K562 (cell line): ENCODE measurements at regions not wholly inside any gene's neighbourhood (a gene's known extent, or its start where the extent isn't known, plus 50 kb on each side); places are given as distances from the start of the nearest gene placed in this dataset.

Experiments
- ATAC-seq: fragments of 200-7000 bp; cut with Tn5 transposase; 3 replicates; pipeline ENCODE4 v1.9.1; 2020; ENCODE audit warnings: moderate library complexity
- BruUV-seq: library from RNA; stranded (reverse); fragments of 400-500 nt; replicated peaks from 2 replicates; lab custom pipeline; 2021; lab: Mats Ljungman, UMichigan
- CTCF ChIA-PET: fragments of 300-600 bp; formaldehyde crosslinking; extraction: SDS; loops from one replicate; lab custom pipeline; 2021; ENCODE audit warnings: low intra/inter-chr PET ratio; lab: Yijun Ruan, JAX
- POLR2A ChIA-PET: fragments of 300-600, 350-650 bp; sonication (Branson Sonifier 250); formaldehyde crosslinking; extraction: SDS; loops from one replicate; lab custom pipeline; 2021; ENCODE audit warnings: antibody characterized with exemption, inconsistent platforms; lab: Yijun Ruan, JAX
- DNase-seq, 4 experiments: peaks; one replicate each; pipeline versions ENCODE4 v3.0.0 to v3.0.0-alpha.2; 2011 to 2018; ENCODE audit warnings: low spot score in 3 of 4, mixed read lengths in 3 of 4; ENCODE audit errors: extremely low read depth in 1 of 4
- FAIRE-seq: peaks from 2 replicates; lab custom pipeline; 2011; peaks lifted over from hg19 to GRCh38; lab: Jason Lieb, UNC
- H2AFZ ChIP-seq: 2 replicates; pipeline ENCODE4 v1.6.0; 2011; ENCODE audit warnings: low read depth, low read length, control low read depth, inconsistent platforms
- H3K27ac ChIP-seq: fragments of 200-600 bp; 3 replicates; pipeline ENCODE4 v1.8.0; 2011; ENCODE audit warnings: low read depth, mild to moderate bottlenecking, control low read depth, inconsistent platforms, low read length, moderate library complexity, mixed read lengths; ENCODE audit errors: extremely low read depth
- H3K27me3 ChIP-seq, 2 experiments: fragments of 300-600 bp in 1 of 2; 2 replicates in 1 of 2; 3 replicates in 1 of 2; pipeline versions ENCODE4 v1.6.0 to v1.8.0; 2011; ENCODE audit warnings: inconsistent platforms in 2 of 2, low read length in 2 of 2, mild to moderate bottlenecking in 1 of 2, mixed read lengths in 1 of 2, moderate library complexity in 1 of 2; ENCODE audit not compliant: control insufficient read depth in 2 of 2, insufficient read depth in 2 of 2
- H3K36me3 ChIP-seq: fragments of 300-600 bp; 3 replicates; pipeline ENCODE4 v1.8.0; 2011; ENCODE audit warnings: mild to moderate bottlenecking, low read length, inconsistent platforms; ENCODE audit not compliant: control insufficient read depth, insufficient read depth
- H3K4me1 ChIP-seq, 2 experiments: fragments of 200-600 bp in 1 of 2; replicated peaks in 1 of 2; 2 replicates in 1 of 2; 3 replicates in 1 of 2; pipeline versions ENCODE4 v1.5.1 to v1.8.0; 2011; ENCODE audit warnings: inconsistent platforms in 2 of 2, low read length in 2 of 2, mild to moderate bottlenecking in 1 of 2, mixed read lengths in 1 of 2, moderate library complexity in 1 of 2; ENCODE audit not compliant: control insufficient read depth in 2 of 2, insufficient read depth in 2 of 2
- H3K4me2 ChIP-seq: 2 replicates; pipeline ENCODE4 v1.6.1; 2011; ENCODE audit warnings: low read length, control low read depth, inconsistent platforms, mixed read lengths; ENCODE audit not compliant: insufficient read depth
- H3K4me3 ChIP-seq: fragments of 200-600 bp; sonication (generic), shearing (Covaris generic); 2 replicates; pipeline ENCODE4 v1.5.1; 2016; ENCODE audit warnings: control low read depth, inconsistent platforms
- H3K79me2 ChIP-seq: fragments of 200-600 bp; 3 replicates; pipeline ENCODE4 v1.8.0; 2011; ENCODE audit warnings: low read length, inconsistent platforms; ENCODE audit not compliant: control insufficient read depth, insufficient read depth
- H3K9ac ChIP-seq, 2 experiments: 2 replicates each; pipeline versions ENCODE4 v1.6.0 to v1.6.1; 2011; ENCODE audit warnings: low read depth in 2 of 2, low read length in 2 of 2, control low read depth in 1 of 2, inconsistent platforms in 1 of 2, mild to moderate bottlenecking in 1 of 2, mixed read lengths in 1 of 2; ENCODE audit not compliant: insufficient read depth in 1 of 2
- H3K9me1 ChIP-seq: one replicate; pipeline ENCODE4 v1.6.0; 2011; ENCODE audit warnings: inconsistent platforms, mild to moderate bottlenecking, low read length, moderate library complexity; ENCODE audit not compliant: control insufficient read depth, insufficient read depth
- H3K9me3 ChIP-seq: replicated peaks from 2 replicates; pipeline ENCODE4 v1.5.1; 2011; ENCODE audit warnings: low read depth, low read length, inconsistent platforms; ENCODE audit not compliant: control insufficient read depth, insufficient read depth
- H4K20me1 ChIP-seq: replicated peaks from 2 replicates; pipeline ENCODE4 v1.6.1; 2011; ENCODE audit warnings: low read length, inconsistent platforms, mixed read lengths; ENCODE audit not compliant: control insufficient read depth, insufficient read depth
- GTF2B ChIP-seq: IDR thresholded peaks from 2 replicates; pipeline ENCODE4 v1.6.1; 2011; ENCODE audit not compliant: insufficient read length; ENCODE audit errors: extremely low read depth
- MTF1 ChIP-seq: fragments of 250-450 bp; sonication (Bioruptor Pico); IDR thresholded peaks from 2 replicates; pipeline ENCODE4 v1.9.0; 2021; ENCODE audit warnings: moderate library complexity, mild to moderate bottlenecking, inconsistent platforms, borderline replicate concordance
- NR0B1 ChIP-seq: fragments of 450-650 bp; IDR thresholded peaks from one replicate; pipeline ENCODE4 v1.6.1; 2018; ENCODE audit warnings: mild to moderate bottlenecking, moderate library complexity; ENCODE audit not compliant: partially characterized antibody
- POLR2B ChIP-seq: fragments of 450-650 bp; IDR thresholded peaks from 2 replicates; pipeline ENCODE4 v1.6.1; 2018; ENCODE audit warnings: low read depth; ENCODE audit not compliant: partially characterized antibody
- ZFP1 ChIP-seq: fragments of 450-650 bp; formaldehyde crosslinking; IDR thresholded peaks from 2 replicates; pipeline ENCODE4 v1.4.0; 2020; ENCODE audit warnings: mild to moderate bottlenecking, mixed read lengths
- WGBS: fragments of 100-300 bp; shearing (Covaris generic); methylation state at CpG from one replicate; pipeline ENCODE4 v1.1.6; 2016; ENCODE audit warnings: low coverage, mixed read lengths; ENCODE audit not compliant: insufficient coverage; ENCODE audit errors: missing lambda C conversion rate; 5-methylcytosine and 5-hydroxymethylcytosine counted together
- in situ Hi-C: fragments of 300-500 bp; cut with MboI; formaldehyde crosslinking; loops from 4 replicates; pipeline ENCODE4 v1.15.0; 2018; ENCODE audit warnings: inconsistent platforms, mixed read lengths
- intact Hi-C: fragments of 100-400 bp; cut with micrococcal nuclease; formaldehyde crosslinking; loops from 2 replicates; pipeline ENCODE4 v1.14.2; 2022

GRCh38 chr12:87120440-87120839 lies 864.2 kb upstream of the MGAT4C start:
- FAIRE-seq (no peak), DNase-seq (no peak), ATAC-seq (no peak)
- H3K4me3 ChIP-seq: no peak overlapping the region
- H3K9me1 ChIP-seq: no peaks in the 10 kb centered on the region
- no peaks in the 10 kb centered on the region for H3K4me1 ChIP-seq
- no peak overlapping the region for H3K9ac ChIP-seq
- peaks cover 1% of the 10 kb centered on the region; the same call in 1 of the 2 replicates for H3K9me3 ChIP-seq
- WGBS: 0% methylated on average over 3 of the region's 3 CpGs
- H2AFZ ChIP-seq: no peak overlapping the region
- H3K4me2 ChIP-seq: no peak overlapping the region
- no TSS peak for BruUV-seq
- no peak overlapping the region for H3K27ac ChIP-seq
- H4K20me1 ChIP-seq: no peaks in the 10 kb centered on the region
- in situ Hi-C loops: no loop called here
- CTCF ChIA-PET: no interaction called here
- no peaks in the 10 kb centered on the region for H3K27me3 ChIP-seq
- POLR2A ChIA-PET: no interaction called here
- TF ChIP-seq POLR2B: no peak
- TF ChIP-seq ZFP1 (CRISPR knock-in tag): no peak
- TF ChIP-seq MTF1 (CRISPR knock-in tag): no peak
- TF ChIP-seq NR0B1: no peak
- TF ChIP-seq GTF2B: no peak
- H3K36me3 ChIP-seq: no peaks in the 10 kb centered on the region
- no peaks in the 10 kb centered on the region for H3K79me2 ChIP-seq
- intact Hi-C loops: no loop called here
